Fibroblast of lung (primary cell): ENCODE measurements at regions not wholly inside any gene's neighbourhood (a gene's known extent, or its start where the extent isn't known, plus 50 kb on each side); places are given as distances from the start of the nearest gene placed in this dataset.
"Not testable (repeated sequence)": the region's sequence is repeated elsewhere in the genome, so short reads cannot be mapped to it uniquely, and the experiment has no call there.

Experiments
- EZH2 ChIP-seq: IDR thresholded peaks from 2 replicates; pipeline ENCODE4 v1.5.1; 2012; ENCODE audit warnings: low read length, control low read depth, mild to moderate bottlenecking; ENCODE audit errors: missing control alignments
- TF ChIP-seq, protein P1 (sequence below), 2 donors: IDR thresholded peaks in 1 of 2; conservative IDR thresholded peaks in 1 of 2; 1 replicate in 1 of 2; 2 replicates in 1 of 2; pipeline ENCODE4 v1.5.1; 2011 to 2012; ENCODE audit warnings: low read length in 2 of 2, control low read depth in 1 of 2, inconsistent platforms in 1 of 2, low read depth in 1 of 2, mild to moderate bottlenecking in 1 of 2

- TF ChIP-seq EZH2: not testable (repeated sequence)
- TF ChIP-seq, protein P1, sequence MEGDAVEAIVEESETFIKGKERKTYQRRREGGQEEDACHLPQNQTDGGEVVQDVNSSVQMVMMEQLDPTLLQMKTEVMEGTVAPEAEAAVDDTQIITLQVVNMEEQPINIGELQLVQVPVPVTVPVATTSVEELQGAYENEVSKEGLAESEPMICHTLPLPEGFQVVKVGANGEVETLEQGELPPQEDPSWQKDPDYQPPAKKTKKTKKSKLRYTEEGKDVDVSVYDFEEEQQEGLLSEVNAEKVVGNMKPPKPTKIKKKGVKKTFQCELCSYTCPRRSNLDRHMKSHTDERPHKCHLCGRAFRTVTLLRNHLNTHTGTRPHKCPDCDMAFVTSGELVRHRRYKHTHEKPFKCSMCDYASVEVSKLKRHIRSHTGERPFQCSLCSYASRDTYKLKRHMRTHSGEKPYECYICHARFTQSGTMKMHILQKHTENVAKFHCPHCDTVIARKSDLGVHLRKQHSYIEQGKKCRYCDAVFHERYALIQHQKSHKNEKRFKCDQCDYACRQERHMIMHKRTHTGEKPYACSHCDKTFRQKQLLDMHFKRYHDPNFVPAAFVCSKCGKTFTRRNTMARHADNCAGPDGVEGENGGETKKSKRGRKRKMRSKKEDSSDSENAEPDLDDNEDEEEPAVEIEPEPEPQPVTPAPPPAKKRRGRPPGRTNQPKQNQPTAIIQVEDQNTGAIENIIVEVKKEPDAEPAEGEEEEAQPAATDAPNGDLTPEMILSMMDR (conservative IDR thresholded peaks at IDR 0.05 in 1 of 2, IDR thresholded peaks at IDR 0.05 in 1 of 2; ENCODE audit: low read depth in 1 of 2, low read length in 2 of 2): not testable (repeated sequence)
Observed at GRCh38 chr5:52304816-52305215, 482.9 kb upstream of the ITGA1 start.
